WERI-Rb-1 (cell line): ENCODE measurements at regions not wholly inside any gene's neighbourhood (a gene's known extent, or its start where the extent isn't known, plus 50 kb on each side); places are given as distances from the start of the nearest gene placed in this dataset.

Experiments
- DNase-seq: peaks from one replicate; pipeline ENCODE4 v3.0.0-alpha.2; 2020
- H3K27ac ChIP-seq: fragments of 250-450 bp; sonication (Bioruptor Pico); 2 replicates; pipeline ENCODE4 v1.5.1; 2020; ENCODE audit warnings: mild to moderate bottlenecking, moderate library complexity
- H3K27me3 ChIP-seq: fragments of 250-450 bp; sonication (Bioruptor Pico); 2 replicates; pipeline ENCODE4 v1.5.1; 2021; ENCODE audit warnings: mild to moderate bottlenecking, low read depth, moderate library complexity; ENCODE audit not compliant: insufficient read depth, severe bottlenecking
- H3K36me3 ChIP-seq: fragments of 250-450 bp; sonication (Bioruptor Pico); 2 replicates; pipeline ENCODE4 v1.5.1; 2020; ENCODE audit warnings: mild to moderate bottlenecking, moderate library complexity
- H3K4me3 ChIP-seq: 2 replicates; pipeline ENCODE4 v1.5.1; 2011; ENCODE audit warnings: low read depth, mild to moderate bottlenecking, control low read depth, low read length
- H3K9me3 ChIP-seq: fragments of 250-450 bp; sonication (Bioruptor Pico); 2 replicates; pipeline ENCODE4 v1.5.1; 2021; ENCODE audit warnings: mild to moderate bottlenecking, moderate library complexity; ENCODE audit not compliant: severe bottlenecking
- TF ChIP-seq, protein P1 (sequence below): IDR thresholded peaks from 2 replicates; pipeline ENCODE4 v1.5.1; 2011; ENCODE audit warnings: low read depth, mild to moderate bottlenecking, control low read depth, inconsistent platforms, low read length

DNA sequence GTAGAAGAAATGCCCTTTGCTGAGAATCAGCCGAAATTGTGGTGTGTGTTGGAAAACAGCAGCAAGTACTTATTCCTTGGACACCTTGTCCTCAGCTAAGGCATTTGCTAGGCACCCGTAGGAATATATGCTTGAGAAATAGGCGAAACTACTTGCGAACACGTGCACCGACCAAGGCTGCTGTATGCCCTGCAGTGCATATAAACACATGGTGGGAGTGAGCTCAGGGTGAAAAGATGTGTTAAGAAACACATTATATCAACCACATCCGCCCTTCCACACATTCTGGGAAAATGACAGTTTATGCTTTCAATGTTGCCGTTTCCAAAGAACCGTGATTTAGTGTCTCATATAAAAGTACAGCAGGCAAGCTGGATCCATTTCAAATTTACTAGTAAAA, 199.2 kb downstream of the JCAD start:
- Histone ChIP-seq H3K27me3 (no peaks in the 10 kb centered on the region), H3K4me3 (no peak overlapping the region), H3K27ac (no peak overlapping the region), H3K36me3 (no peaks in the 10 kb centered on the region), H3K9me3 (no peaks in the 10 kb centered on the region)
- TF ChIP-seq, protein P1, sequence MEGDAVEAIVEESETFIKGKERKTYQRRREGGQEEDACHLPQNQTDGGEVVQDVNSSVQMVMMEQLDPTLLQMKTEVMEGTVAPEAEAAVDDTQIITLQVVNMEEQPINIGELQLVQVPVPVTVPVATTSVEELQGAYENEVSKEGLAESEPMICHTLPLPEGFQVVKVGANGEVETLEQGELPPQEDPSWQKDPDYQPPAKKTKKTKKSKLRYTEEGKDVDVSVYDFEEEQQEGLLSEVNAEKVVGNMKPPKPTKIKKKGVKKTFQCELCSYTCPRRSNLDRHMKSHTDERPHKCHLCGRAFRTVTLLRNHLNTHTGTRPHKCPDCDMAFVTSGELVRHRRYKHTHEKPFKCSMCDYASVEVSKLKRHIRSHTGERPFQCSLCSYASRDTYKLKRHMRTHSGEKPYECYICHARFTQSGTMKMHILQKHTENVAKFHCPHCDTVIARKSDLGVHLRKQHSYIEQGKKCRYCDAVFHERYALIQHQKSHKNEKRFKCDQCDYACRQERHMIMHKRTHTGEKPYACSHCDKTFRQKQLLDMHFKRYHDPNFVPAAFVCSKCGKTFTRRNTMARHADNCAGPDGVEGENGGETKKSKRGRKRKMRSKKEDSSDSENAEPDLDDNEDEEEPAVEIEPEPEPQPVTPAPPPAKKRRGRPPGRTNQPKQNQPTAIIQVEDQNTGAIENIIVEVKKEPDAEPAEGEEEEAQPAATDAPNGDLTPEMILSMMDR = no peak
- DNase-seq = no peak

DNA sequence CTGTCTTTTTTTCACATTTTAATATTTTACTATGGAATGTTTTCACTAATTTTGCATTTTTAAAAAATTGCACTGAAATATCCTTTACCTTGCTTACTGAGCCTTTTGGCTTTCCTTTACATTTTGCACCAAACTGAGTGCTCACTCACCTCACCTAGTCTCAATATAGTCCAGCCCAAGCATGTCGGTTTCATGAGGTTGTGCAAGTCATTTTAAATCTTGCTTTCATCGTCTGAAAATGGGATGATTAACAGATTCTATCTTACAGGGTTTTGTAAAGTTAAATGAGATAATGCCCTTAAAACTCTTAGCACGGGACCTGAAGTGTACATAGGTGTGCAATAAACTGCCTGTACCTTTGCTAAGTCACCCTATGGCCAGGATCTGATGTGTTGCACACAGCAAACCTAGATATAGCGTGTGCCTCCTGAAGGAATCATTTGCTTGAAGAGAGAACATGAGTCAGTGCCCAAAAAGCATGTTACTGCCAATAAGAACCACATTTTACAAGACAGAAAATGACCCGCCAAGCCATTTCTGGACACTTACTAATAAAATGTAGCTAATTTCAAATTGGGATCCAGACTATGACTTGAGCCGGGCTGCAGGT, 199.8 kb downstream of the JCAD start:
- DNase-seq = no peak
- no peak overlapping the region for H3K27ac ChIP-seq
- TF ChIP-seq, protein P1 = no peak
- no peak overlapping the region for H3K4me3 ChIP-seq
- no peaks in the 10 kb centered on the region for H3K27me3 ChIP-seq
- no peaks in the 10 kb centered on the region for H3K36me3 ChIP-seq
- H3K9me3 ChIP-seq = no peaks in the 10 kb centered on the region

DNA sequence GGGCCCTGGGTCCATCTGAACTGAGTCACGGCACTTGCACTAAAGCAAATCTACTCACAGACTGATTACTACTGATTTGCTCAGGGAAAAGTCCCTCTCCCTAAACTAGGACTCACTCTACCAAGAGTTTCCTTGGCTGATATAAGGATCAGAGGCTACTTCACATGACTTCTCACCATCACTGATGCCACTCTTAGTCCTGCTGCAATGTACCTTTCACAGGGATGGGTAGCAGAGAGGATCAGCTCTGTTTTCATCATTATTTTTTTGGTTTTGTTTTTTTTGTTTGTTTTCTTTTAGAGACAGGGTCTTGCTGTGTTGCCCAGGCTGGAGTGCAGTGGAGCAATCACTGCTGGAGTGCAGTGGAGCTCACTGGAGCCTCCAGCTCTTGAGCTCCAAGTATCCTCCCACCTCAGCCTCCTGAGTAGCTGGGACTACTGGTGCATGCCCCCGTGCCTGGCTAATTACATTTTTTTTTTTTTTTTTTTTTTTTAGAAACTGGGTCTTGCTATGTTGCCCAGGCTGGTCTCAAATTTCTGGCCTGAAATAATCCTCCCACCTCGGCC, 200.6 kb downstream of the JCAD start:
- Histone ChIP-seq H3K36me3 (no peaks in the 10 kb centered on the region), H3K27ac (no peak overlapping the region), H3K27me3 (no peaks in the 10 kb centered on the region), H3K4me3 (no peak overlapping the region), H3K9me3 (no peaks in the 10 kb centered on the region)
- TF ChIP-seq, protein P1 = no peak
- DNase-seq = no peak

DNA sequence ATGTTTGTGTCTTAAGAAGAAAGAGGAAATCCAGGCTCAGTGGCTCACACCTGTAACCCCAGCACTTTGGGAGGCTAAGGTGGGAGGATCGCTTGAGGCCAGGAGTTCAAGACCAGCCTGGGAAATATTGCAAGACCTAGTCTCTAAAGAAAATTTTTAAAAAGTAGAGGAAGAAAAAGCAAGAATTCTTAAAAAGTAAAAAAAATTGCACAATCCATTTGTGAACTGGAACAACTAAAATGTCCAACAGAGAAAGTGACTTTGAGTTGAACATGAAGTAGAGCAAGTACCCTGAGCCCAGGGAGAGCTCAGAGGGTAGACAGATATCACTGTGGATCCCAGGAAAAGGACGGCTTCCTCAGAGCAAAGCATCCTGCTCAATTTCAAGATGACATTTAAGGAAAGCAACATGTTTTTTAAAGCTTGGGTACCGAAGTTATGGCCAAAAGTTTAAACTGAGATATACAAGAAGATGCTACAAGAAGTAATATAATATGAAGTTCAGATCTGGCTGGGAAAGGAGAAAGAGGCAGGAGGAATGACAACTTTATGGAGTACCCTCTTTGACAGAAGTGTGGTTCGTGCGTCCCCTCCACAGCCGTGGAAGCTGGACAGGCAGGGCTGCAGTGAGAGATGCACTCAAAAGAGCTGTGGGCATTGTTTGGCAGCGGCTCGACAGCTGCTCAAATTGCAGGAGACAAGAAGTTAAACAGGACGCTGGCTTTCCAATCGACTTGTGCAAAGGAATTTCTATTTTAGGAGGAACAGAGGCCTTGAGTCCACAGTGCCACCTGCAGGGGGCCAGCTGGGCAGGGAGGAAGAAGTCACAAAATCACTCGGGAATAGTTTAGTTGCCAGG, 201.3 kb downstream of the JCAD start:
- Histone ChIP-seq H3K4me3 (no peak overlapping the region), H3K27ac (no peak overlapping the region), H3K9me3 (no peaks in the 10 kb centered on the region), H3K27me3 (no peaks in the 10 kb centered on the region), H3K36me3 (no peaks in the 10 kb centered on the region)
- TF ChIP-seq, protein P1 = no peak
- DNase-seq = peak; percentile 7

DNA sequence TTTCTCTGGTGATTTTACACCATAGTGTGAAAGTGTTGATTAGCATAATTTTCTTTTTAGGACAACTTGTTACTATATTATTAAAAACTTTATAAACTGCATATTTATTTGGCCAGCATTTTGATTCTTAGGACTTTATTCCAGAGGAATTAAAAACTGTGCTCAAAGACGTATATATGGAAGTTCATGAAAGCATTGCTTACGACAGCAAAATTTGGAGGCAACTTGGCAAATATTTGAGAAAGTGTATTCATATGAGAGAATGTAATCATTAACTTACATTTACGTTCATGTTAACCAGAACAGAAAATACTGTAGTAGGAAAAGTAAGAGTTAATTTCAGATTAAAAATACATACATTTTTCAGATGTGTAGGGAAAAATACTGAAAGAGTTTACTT, 203.1 kb downstream of the JCAD start:
- no peaks in the 10 kb centered on the region for H3K27me3 ChIP-seq
- H3K9me3 ChIP-seq = no peaks in the 10 kb centered on the region
- DNase-seq = no peak
- H3K27ac ChIP-seq = no peak overlapping the region
- H3K4me3 ChIP-seq = no peak overlapping the region
- TF ChIP-seq, protein P1 = no peak
- H3K36me3 ChIP-seq = no peaks in the 10 kb centered on the region
